AML-193 (cell line): ENCODE measurements at regions not wholly inside any gene's neighbourhood (a gene's known extent, or its start where the extent isn't known, plus 50 kb on each side); places are given as distances from the start of the nearest gene placed in this dataset.

Experiments
- DNase-seq, 2 experiments: peaks; one replicate each; lab custom pipeline; 2025; lab: John Stamatoyannopoulos, UW

DNA sequence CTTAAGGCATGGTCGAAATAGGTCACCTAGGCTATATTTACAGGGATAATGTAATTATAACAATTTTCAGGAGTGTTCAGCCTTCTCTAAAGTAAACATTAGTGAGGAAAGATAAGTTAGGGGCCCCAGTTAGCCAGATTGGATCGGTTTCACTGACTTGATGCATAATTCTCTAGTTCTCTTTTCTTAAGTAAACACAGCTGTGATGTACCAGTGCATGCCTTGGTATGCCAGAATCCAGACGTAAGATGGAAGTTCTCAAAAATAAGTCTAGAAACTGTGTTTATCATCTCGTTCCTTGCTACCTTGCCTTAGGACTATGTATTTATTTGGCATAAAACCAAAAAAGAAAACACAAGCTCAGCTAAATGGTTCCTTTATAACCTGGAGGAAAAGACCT, 442.2 kb upstream of the CLINT1 start:
- no peak for DNase-seq

DNA sequence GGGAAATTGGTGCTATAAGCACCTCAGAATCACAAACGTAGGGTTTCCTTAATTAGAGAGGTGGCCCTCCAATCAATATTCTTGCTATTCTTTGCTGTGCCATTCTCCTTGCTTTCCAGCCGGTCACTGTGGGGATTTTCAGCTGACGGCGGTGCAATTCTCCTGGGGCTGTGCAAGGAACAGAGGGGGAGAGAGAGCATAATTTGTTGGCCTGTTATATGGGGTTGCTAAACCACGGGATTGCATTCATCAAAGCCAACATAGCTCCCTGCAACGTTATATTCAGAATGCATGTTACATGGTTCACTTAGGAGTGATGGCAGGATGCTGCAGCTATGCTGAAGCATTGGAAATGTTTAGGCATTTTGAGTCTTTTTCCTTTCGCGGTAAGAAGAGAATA, 441.3 kb upstream of the CLINT1 start:
- no peak for DNase-seq

DNA sequence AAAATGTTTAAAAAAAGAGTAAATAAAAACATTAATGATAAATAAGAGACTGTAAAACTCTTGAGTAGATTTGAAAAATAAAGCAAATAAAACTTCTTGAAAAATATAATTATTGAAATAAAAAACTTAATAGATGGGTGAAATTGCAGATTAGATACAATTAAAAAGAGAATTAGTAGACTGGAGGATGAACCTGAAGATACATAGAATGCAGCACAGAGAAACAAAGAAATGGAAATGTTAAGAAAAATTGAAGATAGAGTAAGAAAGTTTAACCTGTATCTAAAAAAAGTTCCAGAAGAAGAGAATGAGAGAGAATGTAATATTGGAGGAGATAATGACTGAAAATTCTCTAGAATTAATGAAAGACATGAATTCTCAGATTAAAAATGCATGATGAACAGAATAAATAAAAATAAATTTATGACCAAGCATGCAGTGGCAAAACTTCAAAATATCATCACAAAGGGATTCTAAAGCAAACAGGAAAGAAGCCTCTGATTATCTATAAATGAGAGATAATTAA, 438.1 kb upstream of the CLINT1 start:
- DNase-seq, result no peak

DNA sequence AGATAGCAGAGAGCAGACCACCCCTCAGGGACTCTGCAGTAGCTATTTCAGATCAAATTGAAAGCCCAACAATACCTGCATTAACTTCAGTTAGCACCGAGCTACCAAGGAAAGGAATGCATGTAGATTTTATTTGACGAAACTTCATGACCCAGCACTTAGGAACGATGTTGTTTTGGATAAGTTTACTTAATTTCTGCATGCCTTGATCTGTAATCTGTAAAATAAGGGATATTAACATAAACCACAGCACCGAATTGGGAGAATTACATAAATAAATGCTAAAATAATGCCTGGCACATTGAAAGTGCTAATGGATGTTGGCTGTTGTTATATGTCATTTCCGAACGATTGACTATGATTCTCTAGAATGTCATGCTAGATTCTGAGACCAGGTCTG, 435.8 kb upstream of the CLINT1 start:
- no peak for DNase-seq

DNA sequence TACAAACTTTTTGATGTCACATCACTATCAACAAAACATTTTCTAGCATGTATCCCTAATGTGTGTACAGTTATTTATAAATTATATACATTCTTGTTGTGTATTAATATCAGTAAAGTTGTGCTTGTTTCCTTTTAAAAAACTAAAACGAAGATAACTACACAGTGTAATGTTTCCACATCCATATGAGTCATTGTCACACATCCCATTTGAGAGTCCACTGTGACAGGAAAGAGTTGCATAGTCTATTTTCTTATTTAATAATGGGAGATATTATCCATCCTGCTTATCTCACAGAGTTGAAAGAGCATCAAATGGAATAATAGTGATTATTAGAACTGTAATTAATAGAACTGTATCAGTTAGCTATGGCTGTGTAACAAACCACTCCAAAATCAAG, 434.0 kb upstream of the CLINT1 start:
- no peak for DNase-seq

DNA sequence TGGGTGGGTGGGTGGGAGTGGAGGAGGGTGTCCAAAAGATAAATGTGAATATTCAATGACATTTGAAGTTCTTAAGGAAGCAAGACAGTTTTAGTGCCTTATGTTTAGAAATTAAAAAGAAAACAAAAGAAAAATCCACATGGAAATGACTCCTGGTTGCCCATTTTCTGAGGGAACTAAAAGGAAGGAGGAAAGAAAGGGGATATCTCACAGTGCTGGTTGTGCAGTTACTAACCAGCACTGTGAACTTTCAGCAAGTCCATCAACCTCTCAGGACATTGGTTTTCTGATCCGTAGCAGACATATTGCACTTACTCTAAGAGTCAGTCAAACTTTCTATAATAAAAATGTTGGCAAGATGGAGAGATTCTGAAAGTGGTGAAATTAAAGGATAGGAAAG, 431.0 kb upstream of the CLINT1 start:
- DNase-seq, result no peak

DNA sequence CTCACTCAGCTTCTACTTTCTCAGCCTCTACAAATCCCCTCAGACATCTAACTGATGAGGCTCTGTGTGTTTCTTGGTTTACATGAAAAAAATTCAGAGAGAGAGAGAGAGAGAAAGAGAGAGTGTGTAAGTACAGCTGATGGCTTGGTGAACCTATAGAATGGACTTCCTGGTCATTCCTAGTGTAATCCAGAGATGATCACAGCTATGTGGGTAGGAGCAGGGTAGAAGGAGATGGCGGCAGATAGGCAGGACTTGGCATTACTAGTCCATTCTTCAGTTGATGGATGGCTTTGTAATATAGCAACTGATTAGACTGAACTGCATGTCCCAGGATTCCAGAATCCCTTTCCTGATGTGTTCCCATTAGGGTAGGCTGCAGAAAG, 429.3 kb upstream of the CLINT1 start:
- DNase-seq, result no peak

DNA sequence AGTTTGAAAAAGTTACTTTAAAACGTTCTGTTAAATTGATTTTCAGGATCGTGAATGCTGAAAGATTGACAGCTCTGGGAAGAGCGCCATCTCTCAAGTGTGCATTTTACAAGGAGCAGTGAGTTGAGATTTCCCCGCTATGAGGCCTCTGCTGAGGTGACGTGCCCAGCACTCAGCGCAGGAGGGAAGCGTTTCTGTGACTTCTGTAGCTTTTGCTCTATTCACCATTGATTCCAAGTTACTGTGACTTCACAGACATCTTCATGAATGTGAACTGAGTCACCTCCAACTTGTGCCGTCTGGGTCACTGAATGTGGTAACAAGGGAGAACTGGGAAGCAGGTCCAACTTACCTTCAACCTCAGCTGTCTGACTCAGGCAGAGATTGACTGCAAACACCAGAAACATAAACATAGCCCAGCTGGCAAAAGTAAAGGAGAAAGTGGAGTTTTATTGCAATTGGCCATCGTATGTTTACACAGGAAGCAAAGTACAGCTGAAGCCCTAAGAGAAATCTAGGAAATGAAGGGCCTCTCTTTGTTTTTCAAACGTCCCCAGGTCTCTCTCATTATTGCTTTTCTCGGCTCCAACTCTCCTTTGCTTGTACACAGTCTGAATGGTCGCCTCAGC, 428.8 kb upstream of the CLINT1 start:
- DNase-seq, result no peak

DNA sequence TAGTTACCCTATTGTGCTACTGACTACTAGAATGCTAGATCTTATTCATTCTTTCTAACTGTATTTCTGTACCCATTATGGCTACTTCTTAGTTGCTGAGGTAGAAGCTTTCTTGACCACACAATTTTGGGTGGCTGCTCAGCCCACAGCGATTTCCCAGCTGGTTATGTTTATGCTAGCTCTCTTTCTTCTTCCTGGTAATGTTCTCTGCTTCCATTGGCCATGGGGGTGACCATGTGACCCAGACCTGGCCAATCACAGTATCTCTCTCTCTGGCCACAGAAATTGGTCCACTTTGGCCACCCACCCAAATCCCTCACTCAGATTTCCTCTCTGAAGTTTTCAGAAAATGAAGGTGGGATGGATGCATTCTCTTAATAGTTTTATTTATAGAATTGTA, 427.9 kb upstream of the CLINT1 start:
- no peak for DNase-seq

DNA sequence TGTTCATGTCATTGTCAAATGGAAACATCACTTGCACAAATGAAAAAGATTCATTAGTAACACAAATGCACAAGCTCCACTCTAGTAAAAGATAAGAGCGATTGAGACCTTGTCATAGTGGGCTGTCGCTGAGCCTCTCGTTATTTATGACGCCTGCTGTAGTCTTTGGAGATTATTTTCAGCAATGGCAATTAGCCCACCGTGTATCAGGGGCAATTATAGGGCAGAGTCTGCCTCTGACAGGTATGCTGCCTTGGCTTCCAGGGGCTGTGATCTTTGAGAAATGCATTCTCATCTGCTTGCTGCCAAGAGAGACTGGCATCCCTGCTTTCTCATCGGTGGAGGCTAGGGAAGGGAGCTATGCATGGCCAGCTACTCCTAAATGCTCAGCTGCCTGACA, 426.8 kb upstream of the CLINT1 start:
- no peak for DNase-seq

DNA sequence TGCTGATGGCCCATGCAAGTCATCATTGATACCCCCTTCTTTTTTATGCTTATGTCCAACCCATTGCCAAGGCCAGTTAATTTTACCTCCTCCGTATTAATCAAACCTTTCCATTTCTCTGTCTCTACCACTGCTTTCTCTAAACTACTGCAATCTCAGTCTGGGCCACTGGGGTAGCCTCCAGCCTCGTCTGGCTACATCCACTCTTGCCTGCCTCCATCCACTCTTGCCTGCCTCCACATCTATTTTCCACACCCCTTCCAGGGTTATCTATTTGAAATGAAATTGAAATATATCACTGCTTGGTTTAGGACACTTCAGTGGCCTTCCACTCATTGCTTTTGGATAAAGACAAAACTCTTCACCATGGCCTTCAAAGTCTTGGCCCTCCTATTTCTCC, 425.3 kb upstream of the CLINT1 start:
- no peak for DNase-seq

DNA sequence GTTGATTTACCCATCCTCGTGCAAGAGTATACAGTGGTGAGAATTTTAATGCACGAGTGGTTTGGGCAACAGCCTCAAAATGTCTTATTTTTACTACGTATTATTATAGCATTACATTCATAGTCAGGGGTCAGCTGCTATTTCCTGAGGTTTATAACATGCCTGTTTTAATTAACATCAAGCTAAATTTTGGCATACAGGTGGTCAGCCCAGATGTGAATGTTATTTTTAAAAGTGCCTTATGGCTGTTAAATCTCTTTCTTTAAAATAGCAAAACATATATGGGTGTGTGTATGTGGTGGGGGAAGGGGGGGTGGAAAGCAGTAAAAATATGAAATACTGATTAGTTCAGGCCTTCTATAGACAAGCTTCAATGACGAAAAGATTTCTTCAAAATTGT, 424.5 kb upstream of the CLINT1 start:
- no peak for DNase-seq

DNA sequence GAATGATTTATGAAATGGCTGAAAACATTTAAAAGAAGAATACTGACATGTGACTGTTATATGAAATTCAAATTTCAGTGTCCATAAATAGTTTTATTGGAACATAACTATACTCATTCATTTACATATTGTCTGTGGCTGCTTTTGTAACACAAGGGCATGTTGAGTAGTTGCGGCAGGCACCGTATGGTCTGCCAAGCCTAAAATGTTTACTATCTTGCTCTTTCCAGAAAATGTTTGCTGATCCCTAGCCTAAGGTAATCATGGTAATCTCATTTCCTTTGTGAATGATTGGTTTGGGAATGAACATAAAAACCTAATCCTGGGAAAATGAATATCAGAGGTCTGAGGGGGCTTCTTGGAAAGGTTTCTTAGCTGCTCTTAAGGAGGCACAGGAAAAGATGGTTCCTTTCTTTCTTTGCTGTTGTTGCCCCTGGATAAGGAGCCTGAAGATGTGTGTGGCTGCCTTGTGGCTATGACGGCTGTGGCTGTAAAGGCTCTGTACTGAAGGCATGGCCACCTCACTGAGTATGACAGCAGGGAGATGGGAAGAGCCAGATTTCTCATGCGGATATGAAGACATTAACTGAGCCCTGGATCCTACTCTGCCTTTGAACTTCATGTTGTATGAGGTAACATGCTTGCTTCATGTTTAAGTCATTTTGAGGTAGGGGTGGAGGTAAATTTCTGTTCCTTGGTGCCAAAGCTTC, 419.4 kb upstream of the CLINT1 start:
- DNase-seq, result no peak

DNA sequence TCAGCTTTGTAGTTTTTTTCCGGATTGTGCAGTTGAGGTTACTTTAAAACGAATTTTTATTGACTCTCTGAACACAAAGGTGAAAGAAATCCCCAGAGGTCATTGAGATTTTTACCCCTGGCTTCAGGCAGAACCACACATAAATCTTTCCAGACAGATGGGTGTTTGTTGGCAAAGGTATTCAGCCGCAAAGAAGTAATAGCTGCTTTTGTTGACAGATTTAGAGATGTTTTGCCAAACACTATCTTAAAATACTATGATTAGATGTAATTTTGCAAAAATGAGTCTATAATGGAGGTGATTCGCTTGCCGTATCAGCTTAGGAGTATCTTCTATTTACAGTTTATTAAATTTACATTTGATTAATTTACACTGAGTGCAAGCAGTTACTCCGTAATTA, 418.3 kb upstream of the CLINT1 start:
- DNase-seq, result no peak

DNA sequence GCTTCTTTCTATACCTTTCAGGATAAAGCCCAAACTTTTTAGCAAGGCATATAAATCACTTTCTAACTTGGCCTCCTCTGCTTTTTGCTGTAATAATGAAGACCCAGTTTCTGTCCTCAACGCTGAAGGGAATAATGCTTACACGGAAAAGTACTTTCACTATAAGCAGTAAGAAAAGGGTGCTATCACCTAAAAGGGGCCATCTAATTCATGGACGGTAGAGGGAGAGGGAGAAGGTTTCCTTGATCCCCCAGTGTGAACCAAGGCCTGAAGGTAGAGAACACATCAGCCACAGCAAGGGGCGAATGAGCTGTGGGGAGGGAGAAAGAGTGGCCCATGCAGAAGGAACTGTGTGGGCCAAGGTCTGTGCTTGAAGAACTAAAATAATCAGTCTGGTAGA, 417.7 kb upstream of the CLINT1 start:
- no peak for DNase-seq

DNA sequence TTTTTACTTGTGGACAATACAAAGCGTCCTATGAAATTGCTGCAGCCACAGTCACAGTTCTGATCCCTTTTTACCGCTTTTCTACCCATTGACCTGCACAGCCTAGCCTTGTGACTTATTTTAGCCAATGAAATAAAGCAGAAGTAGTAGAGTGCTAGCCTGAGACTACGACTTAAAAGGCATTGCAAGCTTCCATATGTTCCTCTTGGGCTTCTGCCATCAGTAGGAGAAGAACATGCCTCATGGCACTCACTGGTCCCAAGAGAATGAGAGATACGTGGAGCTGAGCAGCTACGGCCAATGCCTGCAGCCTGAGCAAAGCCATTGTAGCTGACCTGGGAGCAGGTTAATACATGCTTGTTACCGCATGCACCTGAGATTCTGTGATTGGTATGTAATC, 416.6 kb upstream of the CLINT1 start:
- no peak for DNase-seq

DNA sequence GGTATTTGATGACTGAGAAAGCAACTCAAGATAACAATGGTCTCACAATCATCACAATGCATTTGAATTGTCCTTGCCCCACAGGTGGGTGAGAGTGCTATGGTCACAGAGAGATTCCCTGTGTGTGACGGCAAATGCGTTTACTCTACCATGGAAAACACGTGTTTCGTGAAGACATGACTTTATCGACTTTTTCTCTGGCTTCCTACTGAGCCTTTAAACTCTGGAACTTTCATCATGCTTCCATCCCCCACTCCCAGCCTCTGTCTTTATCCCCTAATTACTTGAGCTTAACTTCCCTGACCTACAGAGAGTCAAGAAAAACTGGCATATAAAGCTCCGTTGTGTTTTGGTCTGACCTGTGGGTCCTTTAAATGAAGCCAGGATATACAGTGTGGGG, 414.1 kb upstream of the CLINT1 start:
- no peak for DNase-seq

DNA sequence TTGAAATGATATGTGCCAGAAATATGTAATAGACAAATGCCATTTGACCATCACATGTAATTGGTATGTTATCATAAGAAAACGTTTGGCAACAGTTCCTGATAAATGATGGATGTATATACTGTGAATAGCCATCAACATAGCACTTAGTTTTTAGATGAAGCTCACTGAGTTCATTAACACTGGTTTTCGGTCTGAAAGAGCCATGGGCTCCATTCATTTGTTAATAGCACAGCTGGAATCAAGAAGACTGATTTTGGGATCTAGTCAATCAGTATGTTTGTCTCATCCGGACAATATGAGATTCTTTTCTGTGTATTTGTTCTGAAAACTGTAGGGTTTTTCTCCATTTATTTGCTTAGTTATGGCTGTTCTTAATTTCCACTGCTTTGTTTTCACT, 413.5 kb upstream of the CLINT1 start:
- no peak for DNase-seq

DNA sequence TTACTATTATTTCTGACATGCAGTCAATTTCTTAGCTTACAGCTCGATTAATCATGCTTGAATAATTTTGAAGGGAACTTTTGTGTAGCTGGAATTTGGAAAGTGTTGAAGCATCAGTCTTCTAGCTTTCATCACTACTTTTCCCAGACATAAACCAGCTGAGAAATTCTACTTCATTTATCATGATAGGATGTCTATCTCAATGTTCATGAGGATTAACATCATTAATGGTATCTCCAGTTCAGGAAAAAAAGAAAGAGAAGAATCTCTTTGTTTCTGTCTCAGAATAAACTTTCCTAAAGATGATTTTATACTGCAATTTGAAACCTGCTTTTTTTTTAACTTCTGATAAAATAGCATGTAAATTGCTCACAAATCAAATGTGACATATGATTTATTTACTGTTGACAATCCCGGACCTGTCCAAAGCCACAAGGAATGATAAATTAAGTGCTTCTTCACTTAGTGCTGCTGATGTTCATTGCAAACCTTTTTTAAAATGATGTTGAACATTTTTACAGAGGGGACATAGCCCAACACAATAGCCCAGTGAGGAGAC, 412.1 kb upstream of the CLINT1 start:
- no peak for DNase-seq

DNA sequence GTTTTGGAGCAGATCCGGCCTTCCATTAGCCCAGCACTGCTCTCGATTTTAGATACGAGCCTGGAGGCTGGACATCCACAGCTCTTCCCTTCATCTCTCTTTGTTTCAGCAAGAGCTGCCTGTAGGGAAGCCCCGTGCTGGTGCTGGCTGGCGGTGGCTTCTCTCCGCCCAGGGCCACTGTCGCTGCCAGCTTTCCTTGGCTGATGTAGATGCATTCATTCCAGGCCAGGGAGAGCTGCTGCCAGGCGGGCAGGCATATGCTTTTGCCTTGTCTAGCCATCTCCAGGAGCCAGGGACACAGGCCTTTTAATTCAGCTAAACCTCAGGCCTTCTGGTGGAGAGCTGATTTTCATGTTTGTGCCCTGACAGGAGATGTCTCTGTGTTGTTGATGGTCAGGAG, 409.3 kb upstream of the CLINT1 start:
- no peak for DNase-seq

DNA sequence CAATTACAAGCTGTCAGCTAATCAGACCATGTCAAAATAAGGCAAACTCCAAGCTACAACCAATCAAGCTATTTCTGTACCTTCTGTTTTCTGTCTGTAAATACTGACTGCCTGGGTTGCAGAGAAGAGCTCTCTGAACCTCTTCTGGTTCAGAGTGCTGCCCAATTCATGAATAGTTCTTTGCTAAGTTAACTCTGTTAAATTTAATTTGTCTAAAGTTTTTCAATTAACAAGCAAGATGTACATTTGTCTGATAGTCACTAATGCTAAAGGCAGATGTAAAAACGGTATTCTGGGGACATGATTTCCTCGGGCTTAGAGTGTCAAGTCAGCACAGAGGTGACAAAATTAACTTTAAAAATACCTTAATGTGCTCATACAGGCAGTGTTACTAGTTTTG, 408.3 kb upstream of the CLINT1 start:
- no peak for DNase-seq

DNA sequence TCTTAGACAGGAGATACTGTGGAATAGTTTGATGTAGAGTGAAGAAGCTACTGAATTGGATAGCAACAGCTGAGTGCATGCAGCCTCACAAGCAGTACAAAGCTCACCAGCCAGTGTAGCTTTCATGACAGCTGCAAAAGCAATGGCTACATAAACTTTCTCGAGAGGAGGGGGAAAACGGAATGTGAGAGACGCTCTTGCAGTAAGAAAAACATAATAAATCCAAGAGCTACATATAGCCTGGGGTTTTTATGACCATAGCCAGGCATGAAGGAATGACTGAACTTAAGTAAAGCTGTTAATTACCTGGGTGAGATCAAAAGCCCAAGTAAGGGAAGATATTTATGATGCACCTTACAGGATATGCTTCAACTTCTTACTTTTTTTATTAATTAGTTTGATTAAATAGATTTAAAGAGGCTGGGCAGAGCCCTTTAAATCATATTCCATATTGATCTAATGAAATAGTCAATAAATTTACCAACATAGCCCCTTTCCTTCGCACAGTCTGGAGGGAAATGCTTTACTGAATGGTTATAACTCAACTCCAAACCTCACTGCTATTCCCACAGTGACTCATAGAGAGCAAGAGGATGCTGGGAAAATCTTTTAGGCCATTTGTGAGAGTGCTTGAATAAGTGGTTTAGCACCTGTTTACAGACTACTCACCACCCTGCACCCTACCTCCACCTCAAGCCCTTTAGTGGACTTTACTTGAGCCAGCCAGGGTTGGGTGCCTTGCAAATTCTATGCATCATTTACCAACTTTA, 407.2 kb upstream of the CLINT1 start:
- no peak for DNase-seq

DNA sequence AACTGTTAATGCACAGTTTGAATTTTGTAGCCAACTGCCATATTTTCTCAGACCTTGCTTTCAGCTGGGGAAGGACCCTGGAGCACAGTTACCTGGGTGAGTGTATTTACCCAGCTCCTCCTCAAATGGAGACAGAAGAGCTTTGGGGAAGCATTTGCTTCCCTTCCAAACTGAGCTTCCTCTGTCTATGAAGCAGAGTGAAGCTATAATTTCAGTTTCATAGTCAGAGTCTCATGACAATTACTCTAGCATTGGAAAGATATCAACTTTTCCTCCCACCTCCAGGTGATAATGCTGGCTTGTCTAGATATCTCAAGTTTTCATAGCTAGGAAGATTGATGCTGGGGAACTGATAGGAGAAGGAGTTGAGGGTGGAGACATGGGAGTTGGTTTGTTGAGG, 406.4 kb upstream of the CLINT1 start:
- no peak for DNase-seq
